SK-N-SH (cell line): ENCODE measurements at regions not wholly inside any gene's neighbourhood (a gene's known extent, or its start where the extent isn't known, plus 50 kb on each side); places are given as distances from the start of the nearest gene placed in this dataset.

Experiments used
- CTCF ChIA-PET: fragments of 300-600, 350-600 bp; formaldehyde crosslinking; extraction: SDS; loops from one replicate; lab custom pipeline; 2021; lab: Yijun Ruan, JAX
- POLR2A ChIA-PET: fragments of 350-600 bp; sonication (Branson Sonifier 250); formaldehyde crosslinking; extraction: SDS; loops from one replicate; lab custom pipeline; 2020; ENCODE audit warnings: antibody characterized with exemption, inconsistent platforms; lab: Yijun Ruan, JAX
- DNase-seq: peaks from one replicate; pipeline ENCODE4 v3.0.0; 2012
- H2AFZ ChIP-seq: fragments of 200-600 bp; sonication (generic); 2 replicates; pipeline ENCODE4 v1.8.1; 2016; ENCODE audit warnings: antibody characterized with exemption, mild to moderate bottlenecking, low read depth
- H3F3A ChIP-seq: fragments of 200-600 bp; sonication (generic); replicated peaks from 2 replicates; pipeline ENCODE3; 2016; ENCODE audit warnings: antibody characterized with exemption, mild to moderate bottlenecking; ENCODE audit not compliant: insufficient read depth
- H3K27ac ChIP-seq, 2 experiments: fragments of 200-500 bp in 1 of 2; fragments of 200-600 bp in 1 of 2; sonication (Bioruptor generic) in 1 of 2; sonication (generic), shearing (Covaris generic) in 1 of 2; 2 replicates each; pipeline versions ENCODE4 v1.5.1 to v1.6.1; 2014 to 2016; ENCODE audit warnings: low read depth in 2 of 2, inconsistent platforms in 1 of 2, low read length in 1 of 2, mild to moderate bottlenecking in 1 of 2, mixed read lengths in 1 of 2
- H3K27me3 ChIP-seq: fragments of 200-600 bp; sonication (generic), shearing (Covaris generic); 2 replicates; pipeline ENCODE4 v1.6.1; 2016; ENCODE audit warnings: mixed run types; ENCODE audit not compliant: insufficient read depth
- H3K36me3 ChIP-seq, 2 experiments: fragments of 200-500 bp in 1 of 2; fragments of 200-600 bp in 1 of 2; sonication (Bioruptor generic) in 1 of 2; sonication (generic) in 1 of 2; replicated peaks in 1 of 2; 2 replicates each; pipeline versions ENCODE3 to v1.5.1; 2014 to 2016; ENCODE audit warnings: low read length in 1 of 2, mild to moderate bottlenecking in 1 of 2; ENCODE audit not compliant: insufficient read depth in 2 of 2, control insufficient read depth in 1 of 2
- H3K4me1 ChIP-seq, 2 experiments: fragments of 200-500 bp in 1 of 2; fragments of 200-600 bp in 1 of 2; sonication (Bioruptor generic) in 1 of 2; sonication (generic), shearing (Covaris generic) in 1 of 2; 2 replicates each; pipeline versions ENCODE4 v1.5.1 to v1.6.1; 2014 to 2016; ENCODE audit warnings: low read depth in 1 of 2, low read length in 1 of 2, mixed run types in 1 of 2; ENCODE audit not compliant: insufficient read depth in 2 of 2, control insufficient read depth in 1 of 2
- H3K4me2 ChIP-seq: fragments of 200-600 bp; sonication (generic), shearing (Covaris generic); 2 replicates; pipeline ENCODE4 v1.6.1; 2017; ENCODE audit warnings: mixed run types
- H3K4me3 ChIP-seq, 2 experiments: fragments of 200-500 bp in 1 of 2; fragments of 200-600 bp in 1 of 2; sonication (Bioruptor generic) in 1 of 2; sonication (generic), shearing (Covaris generic) in 1 of 2; 2 replicates each; pipeline versions ENCODE4 v1.5.1 to v1.8.1; 2014 to 2016; ENCODE audit warnings: low read depth in 2 of 2, inconsistent platforms in 1 of 2, low read length in 1 of 2, mild to moderate bottlenecking in 1 of 2, mixed read lengths in 1 of 2, moderate library complexity in 1 of 2
- H3K79me2 ChIP-seq: fragments of 200-600 bp; sonication (generic); 2 replicates; pipeline ENCODE4 v1.8.1; 2017; ENCODE audit warnings: mild to moderate bottlenecking; ENCODE audit not compliant: insufficient read depth
- H3K9ac ChIP-seq: fragments of 200-600 bp; sonication (generic); 2 replicates; pipeline ENCODE4 v1.6.1; 2017; ENCODE audit warnings: mixed run types
- H3K9me2 ChIP-seq: fragments of 200-600 bp; sonication (generic); 2 replicates; pipeline ENCODE4 v1.6.1; 2017; ENCODE audit warnings: mixed run types
- H3K9me3 ChIP-seq: fragments of 200-600 bp; sonication (generic); 2 replicates; pipeline ENCODE4 v1.6.1; 2017; ENCODE audit warnings: mixed run types, mild to moderate bottlenecking, moderate library complexity
- H4K20me1 ChIP-seq: fragments of 200-600 bp; sonication (generic); 2 replicates; pipeline ENCODE4 v1.6.1; 2017; ENCODE audit warnings: mild to moderate bottlenecking, mixed run types; ENCODE audit not compliant: insufficient read depth
- ELF1 ChIP-seq: IDR thresholded peaks from 2 replicates; pipeline ENCODE4 v1.4.0; 2012
- EP300 ChIP-seq, 2 experiments: IDR thresholded peaks; 2 replicates each; pipeline versions ENCODE4 v1.4.0 to v1.6.1; 2012; ENCODE audit warnings: borderline replicate concordance in 1 of 2, low read depth in 1 of 2, low read length in 1 of 2
- FOSL2 ChIP-seq: IDR thresholded peaks from 2 replicates; pipeline ENCODE4 v1.4.0; 2012; ENCODE audit warnings: low read depth, mild to moderate bottlenecking, moderate library complexity, borderline replicate concordance
- FOXJ3 ChIP-seq: sonication (generic); formaldehyde crosslinking; IDR thresholded peaks from 2 replicates; pipeline ENCODE4 v1.5.1; 2020; ENCODE audit warnings: mild to moderate bottlenecking, missing genetic modification reagents
- GATA2 ChIP-seq: sonication (generic); formaldehyde crosslinking; IDR thresholded peaks from 2 replicates; pipeline ENCODE4 v1.5.0; 2020; ENCODE audit warnings: mild to moderate bottlenecking, missing genetic modification reagents
- RFX5 ChIP-seq: IDR thresholded peaks from 2 replicates; pipeline ENCODE4 v1.6.1; 2012; ENCODE audit warnings: mild to moderate bottlenecking, improper control_type of control experiment, low read length
- TEAD4 ChIP-seq: IDR thresholded peaks from 2 replicates; pipeline ENCODE4 v1.4.0; 2012; ENCODE audit warnings: mild to moderate bottlenecking, borderline replicate concordance; ENCODE audit not compliant: insufficient read depth
- WGBS: methylation state at CpG from one replicate; pipeline ENCODE4 v1.1.6; 2017; ENCODE audit warnings: low lambda C conversion rate; 5-methylcytosine and 5-hydroxymethylcytosine counted together
- TF ChIP-seq, protein P1 (sequence below): IDR thresholded peaks from 2 replicates; pipeline ENCODE4 v1.4.0; 2012; ENCODE audit warnings: low read depth
- TF ChIP-seq, protein P2 (sequence below): IDR thresholded peaks from 2 replicates; pipeline ENCODE4 v1.6.1; 2012; ENCODE audit warnings: mild to moderate bottlenecking, low read depth, low read length, moderate library complexity

DNA sequence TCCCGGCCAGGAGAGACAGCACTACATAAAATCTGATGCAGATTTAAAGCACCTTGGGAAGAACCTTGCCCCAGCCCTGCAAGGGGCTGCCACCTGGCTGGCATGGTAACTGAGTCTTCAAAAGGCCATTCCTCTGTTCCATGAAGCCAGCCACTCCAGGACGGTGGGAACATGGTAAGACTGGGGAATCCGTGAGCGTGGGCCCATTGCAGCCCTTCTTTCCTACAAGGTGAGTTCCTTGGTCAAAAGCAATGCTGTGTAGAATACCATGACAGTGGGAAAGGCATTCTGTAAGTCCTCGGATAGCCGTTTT lies 121.3 kb downstream of the SOX1 start:
- CTCF ChIA-PET: no interaction called here
- H3K27me3 ChIP-seq: peaks cover 6% of the 10 kb centered on the region; the same call in 1 of the 2 replicates
- no peak for TF ChIP-seq TEAD4
- TF ChIP-seq, all 33 proteins: peak for 0
- H3K9ac ChIP-seq: no peak overlapping the region
- no peak for DNase-seq
- H3K4me3 ChIP-seq: no peak overlapping the region
- no peaks in the 10 kb centered on the region for H3K36me3 ChIP-seq
- H3K4me2 ChIP-seq: no peak overlapping the region
- no peaks in the 10 kb centered on the region for H4K20me1 ChIP-seq
- H2AFZ ChIP-seq: no peak overlapping the region
- H3K9me3 ChIP-seq: no peaks in the 10 kb centered on the region
- no peaks in the 10 kb centered on the region for H3F3A ChIP-seq
- 4% methylated on average over 3 of the region's 6 CpGs for WGBS
- no peaks in the 10 kb centered on the region for H3K79me2 ChIP-seq
- no peaks in the 10 kb centered on the region for H3K4me1 ChIP-seq
- POLR2A ChIA-PET: no interaction called here
- no peaks in the 10 kb centered on the region for H3K9me2 ChIP-seq
- H3K27ac ChIP-seq: no peak overlapping the region

DNA sequence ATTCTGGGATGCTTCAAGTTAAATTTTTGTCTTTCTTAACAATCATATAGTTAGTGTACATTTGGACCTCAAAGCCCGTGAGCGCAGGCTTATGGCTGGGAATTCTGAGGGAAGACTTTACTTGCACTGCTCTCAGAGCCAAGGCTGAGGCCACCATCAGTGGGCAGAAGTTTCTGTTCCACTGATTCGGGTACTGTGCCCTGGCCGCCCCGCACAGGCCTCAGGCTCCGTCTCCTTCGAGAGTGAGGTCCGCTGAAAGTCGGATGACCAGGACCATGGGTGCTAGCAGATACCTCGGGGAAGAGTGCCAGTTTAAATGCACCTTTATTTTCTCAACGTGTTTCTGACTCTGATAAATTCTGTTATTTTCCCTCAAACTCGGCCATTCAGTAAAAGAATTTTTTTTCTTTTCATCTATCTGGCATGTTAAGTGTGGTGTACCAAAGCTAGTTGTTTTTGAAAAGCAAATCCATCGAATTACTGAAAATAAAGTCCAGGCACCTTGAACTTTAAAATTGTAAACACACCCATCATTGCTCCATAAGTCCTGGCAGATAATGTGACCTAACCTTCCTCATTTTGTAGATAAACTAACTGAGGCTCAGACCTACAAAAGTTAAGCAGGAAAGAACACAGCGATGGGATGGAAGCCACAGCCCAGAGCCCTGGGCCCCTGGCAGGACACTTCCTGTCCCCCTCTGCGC lies 126.7 kb downstream of the SOX1 start:
- no peaks in the 10 kb centered on the region for H3K27me3 ChIP-seq
- no peaks in the 10 kb centered on the region for H3F3A ChIP-seq
- CTCF ChIA-PET: no interaction called here
- POLR2A ChIA-PET: no interaction called here
- DNase-seq: no peak
- no peak overlapping the region for H2AFZ ChIP-seq
- no peak for TF ChIP-seq FOSL2
- TF ChIP-seq, all 33 proteins: peak for 0
- WGBS: 13% methylated on average over 12 of the region's 15 CpGs
- Histone ChIP-seq H3K4me2 (no peak overlapping the region), H4K20me1 (no peaks in the 10 kb centered on the region), H3K4me3 (no peak overlapping the region), H3K79me2 (no peaks in the 10 kb centered on the region), H3K9me2 (no peaks in the 10 kb centered on the region), H3K27ac (no peak overlapping the region), H3K4me1 (no peaks in the 10 kb centered on the region), H3K9ac (no peak overlapping the region), H3K9me3 (no peaks in the 10 kb centered on the region), H3K36me3 (no peaks in the 10 kb centered on the region)

DNA sequence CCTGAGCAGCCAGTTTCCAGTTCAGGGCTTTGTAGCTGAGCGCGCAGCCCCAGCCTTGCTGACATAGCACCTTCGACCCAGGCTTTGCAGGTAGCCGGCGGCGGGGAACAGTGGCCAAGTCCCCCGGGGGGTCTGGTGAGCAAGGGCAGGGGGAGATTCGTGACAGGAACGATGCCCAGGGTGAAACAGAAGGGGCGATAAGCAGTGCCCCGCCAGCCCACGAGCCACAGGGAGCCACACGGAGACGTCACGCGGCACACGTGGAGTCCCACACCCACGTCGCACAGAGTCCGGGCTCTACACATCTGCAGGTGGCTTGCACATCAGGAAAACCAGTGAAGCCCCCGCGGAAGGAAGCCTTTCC lies 127.2 kb downstream of the SOX1 start:
- H3K27ac ChIP-seq: no peak overlapping the region
- no peaks in the 10 kb centered on the region for H3K79me2 ChIP-seq
- no peaks in the 10 kb centered on the region for H3K36me3 ChIP-seq
- no peaks in the 10 kb centered on the region for H3F3A ChIP-seq
- TF ChIP-seq, protein P1, sequence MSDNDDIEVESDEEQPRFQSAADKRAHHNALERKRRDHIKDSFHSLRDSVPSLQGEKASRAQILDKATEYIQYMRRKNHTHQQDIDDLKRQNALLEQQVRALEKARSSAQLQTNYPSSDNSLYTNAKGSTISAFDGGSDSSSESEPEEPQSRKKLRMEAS: no peak
- TF ChIP-seq GATA2 (CRISPR knock-in tag) (no peak), FOXJ3 (CRISPR knock-in tag) (no peak), ELF1 (no peak), FOSL2 (no peak), RFX5 (no peak), EP300 (IDR thresholded peaks at IDR 0.05; ENCODE audit: borderline replicate concordance in 1 of 2, low read depth in 1 of 2, low read length in 1 of 2) (no peak)
- TF ChIP-seq, protein P2, sequence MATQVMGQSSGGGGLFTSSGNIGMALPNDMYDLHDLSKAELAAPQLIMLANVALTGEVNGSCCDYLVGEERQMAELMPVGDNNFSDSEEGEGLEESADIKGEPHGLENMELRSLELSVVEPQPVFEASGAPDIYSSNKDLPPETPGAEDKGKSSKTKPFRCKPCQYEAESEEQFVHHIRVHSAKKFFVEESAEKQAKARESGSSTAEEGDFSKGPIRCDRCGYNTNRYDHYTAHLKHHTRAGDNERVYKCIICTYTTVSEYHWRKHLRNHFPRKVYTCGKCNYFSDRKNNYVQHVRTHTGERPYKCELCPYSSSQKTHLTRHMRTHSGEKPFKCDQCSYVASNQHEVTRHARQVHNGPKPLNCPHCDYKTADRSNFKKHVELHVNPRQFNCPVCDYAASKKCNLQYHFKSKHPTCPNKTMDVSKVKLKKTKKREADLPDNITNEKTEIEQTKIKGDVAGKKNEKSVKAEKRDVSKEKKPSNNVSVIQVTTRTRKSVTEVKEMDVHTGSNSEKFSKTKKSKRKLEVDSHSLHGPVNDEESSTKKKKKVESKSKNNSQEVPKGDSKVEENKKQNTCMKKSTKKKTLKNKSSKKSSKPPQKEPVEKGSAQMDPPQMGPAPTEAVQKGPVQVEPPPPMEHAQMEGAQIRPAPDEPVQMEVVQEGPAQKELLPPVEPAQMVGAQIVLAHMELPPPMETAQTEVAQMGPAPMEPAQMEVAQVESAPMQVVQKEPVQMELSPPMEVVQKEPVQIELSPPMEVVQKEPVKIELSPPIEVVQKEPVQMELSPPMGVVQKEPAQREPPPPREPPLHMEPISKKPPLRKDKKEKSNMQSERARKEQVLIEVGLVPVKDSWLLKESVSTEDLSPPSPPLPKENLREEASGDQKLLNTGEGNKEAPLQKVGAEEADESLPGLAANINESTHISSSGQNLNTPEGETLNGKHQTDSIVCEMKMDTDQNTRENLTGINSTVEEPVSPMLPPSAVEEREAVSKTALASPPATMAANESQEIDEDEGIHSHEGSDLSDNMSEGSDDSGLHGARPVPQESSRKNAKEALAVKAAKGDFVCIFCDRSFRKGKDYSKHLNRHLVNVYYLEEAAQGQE: no peak
- H3K4me3 ChIP-seq: no peak overlapping the region
- no peak for DNase-seq
- ChIA-PET CTCF (no interaction called here), POLR2A (no interaction called here)
- no peaks in the 10 kb centered on the region for H4K20me1 ChIP-seq
- no peak overlapping the region for H2AFZ ChIP-seq
- WGBS: 34% methylated on average over 16 of the region's 22 CpGs
- no peaks in the 10 kb centered on the region for H3K4me1 ChIP-seq
- no peak overlapping the region for H3K4me2 ChIP-seq
- H3K9me2 ChIP-seq: no peaks in the 10 kb centered on the region
- H3K9me3 ChIP-seq: no peaks in the 10 kb centered on the region
- no peak overlapping the region for H3K9ac ChIP-seq
- no peaks in the 10 kb centered on the region for H3K27me3 ChIP-seq
